Jurkat, Clone E6-1 (cell line): ENCODE measurements at regions not wholly inside any gene's neighbourhood (a gene's known extent, or its start where the extent isn't known, plus 50 kb on each side); places are given as distances from the start of the nearest gene placed in this dataset.

ENCODE experiments used
- DNase-seq: peaks from one replicate; pipeline ENCODE4 v3.0.0-alpha.2; 2011; ENCODE audit warnings: low read depth, low spot score
- H3K4me3 ChIP-seq: 2 replicates; pipeline ENCODE4 v1.5.1; 2011; ENCODE audit warnings: mild to moderate bottlenecking, low read length, control low read depth, moderate library complexity

- H3K4me3 ChIP-seq: no peak overlapping the region
- DNase-seq: no peak
Measured at GRCh38 chr18:14031053-14031452, 101.2 kb downstream of the ZNF519 start.

DNA sequence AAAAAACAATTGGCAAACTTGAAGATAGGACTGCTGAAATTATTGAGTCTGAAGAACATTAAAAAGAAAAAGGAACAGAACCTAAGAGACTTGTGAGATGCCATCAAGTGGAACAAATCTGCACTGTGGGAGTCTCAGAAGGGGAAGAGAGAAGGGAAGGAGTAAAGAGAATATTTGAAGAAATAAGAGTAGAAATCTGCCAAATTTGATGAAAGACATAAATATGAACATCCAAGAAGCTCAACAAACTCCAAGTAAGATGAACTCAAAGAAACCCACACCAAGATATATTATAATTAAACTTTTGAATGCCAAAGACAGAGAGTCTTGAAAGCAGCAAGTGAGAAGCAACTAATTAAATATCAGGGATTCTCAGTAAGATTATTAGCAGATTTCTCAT lies 102.7 kb downstream of the ZNF519 start:
- no peak for DNase-seq
- no peak overlapping the region for H3K4me3 ChIP-seq

DNA sequence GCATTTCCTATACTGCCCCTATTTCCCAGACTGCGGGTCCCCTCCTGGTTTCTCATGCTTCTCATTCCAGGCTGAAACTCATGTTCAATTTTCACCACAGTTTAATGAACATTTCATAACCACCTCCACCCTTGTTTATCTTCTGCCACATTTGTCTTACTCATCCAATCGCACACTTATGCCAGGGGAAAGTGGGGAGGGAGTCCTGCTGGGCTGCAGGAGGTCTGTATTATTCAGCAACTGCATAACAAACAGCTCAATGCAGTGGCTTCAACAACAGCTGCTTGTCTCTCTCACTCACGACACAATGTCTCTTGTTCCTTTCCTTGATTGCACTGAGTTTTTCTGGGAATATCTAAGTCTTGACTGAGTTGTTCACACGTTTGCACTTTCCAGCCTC lies 106.0 kb downstream of the ZNF519 start:
- no peak for DNase-seq
- H3K4me3 ChIP-seq: no peak overlapping the region

- no peak for DNase-seq
- H3K4me3 ChIP-seq: no peak overlapping the region
Measured at GRCh38 chr18:14025306-14025940, 106.8 kb downstream of the ZNF519 start.

DNA sequence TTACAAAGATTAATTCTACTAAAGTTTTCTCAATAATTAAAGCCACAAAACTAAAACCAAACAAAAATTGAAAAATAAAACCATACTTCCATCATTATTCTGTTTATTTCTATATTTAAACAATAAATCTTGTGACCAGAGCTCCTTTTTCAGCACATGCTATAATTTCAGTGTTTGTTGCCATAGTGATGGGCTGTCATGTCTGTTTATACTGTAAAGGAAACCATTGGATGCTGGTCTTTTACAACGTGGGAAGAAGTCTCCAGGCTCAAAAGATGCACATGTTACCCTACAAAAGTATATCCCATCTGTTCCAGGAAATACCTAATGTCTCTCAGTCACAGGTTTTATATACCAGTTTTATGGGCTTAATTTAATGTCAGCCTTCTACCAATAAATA lies 100.1 kb upstream of the MC2R start:
- no peak for DNase-seq
- no peak overlapping the region for H3K4me3 ChIP-seq

DNA sequence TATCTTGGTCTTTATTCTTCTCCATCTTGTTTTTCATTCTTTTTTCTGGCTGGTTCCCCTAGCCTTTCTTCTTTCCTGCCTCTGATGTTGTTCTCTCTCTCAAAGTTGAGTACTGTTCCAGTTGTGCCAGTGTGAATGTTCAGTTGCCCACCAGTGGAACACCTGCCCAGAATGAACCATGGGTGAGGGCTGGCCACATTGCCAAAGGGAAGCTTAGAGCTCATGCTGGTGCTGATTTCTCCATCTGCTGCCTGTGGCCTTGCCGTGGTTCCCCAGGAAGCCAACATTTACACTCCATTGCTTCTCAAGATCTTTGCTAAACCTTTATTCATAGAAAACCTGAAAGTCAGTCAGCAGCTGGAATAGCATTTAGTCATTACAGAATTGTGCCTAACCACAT lies 99.1 kb upstream of the MC2R start:
- H3K4me3 ChIP-seq: no peak overlapping the region
- no peak for DNase-seq

GRCh38 chr18:14000884-14001283 lies 85.5 kb upstream of the MC2R start:
- no peak for DNase-seq
- H3K4me3 ChIP-seq: no peak overlapping the region

DNA sequence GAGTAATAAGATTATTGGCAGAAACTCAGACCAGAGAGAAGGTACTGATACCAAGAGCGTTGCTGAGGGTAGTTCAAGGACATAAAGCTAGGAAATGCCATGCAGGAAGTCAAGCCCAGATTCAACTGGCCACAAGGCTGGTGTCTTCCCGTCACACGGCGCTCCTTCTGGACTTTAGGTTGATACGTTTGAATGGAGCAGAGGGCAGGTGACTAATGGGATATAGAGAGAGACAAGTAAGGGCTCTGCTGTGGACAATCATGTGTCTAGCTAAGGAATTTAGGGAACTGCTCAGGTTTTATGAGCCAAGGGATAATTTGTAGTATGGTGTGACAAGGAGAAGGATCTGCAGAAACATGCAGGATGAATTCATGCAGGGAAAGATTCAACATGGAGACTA lies 83.9 kb upstream of the MC2R start:
- DNase-seq: no peak

DNA sequence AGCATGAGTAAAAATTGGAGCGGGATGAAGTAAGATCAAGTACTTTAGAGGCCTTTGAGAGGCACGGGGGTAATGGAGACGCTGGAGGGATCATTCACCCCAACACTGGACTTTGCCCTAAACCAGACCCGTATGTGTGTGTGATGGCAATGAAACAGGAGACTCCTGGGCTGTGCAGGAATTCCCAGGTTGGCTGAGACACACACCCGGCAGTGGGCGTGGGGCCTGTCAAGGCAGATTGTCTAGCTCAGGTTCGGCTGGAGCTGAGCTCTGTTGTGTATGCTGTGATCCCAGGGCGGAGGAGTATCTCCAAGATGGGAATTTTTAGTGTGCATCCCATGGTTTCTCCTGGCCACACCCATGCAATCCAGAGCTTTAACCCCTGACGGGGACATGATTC lies 83.2 kb upstream of the MC2R start:
- no peak for DNase-seq
- no peak overlapping the region for H3K4me3 ChIP-seq

More for the DNA sequence above, 83.9 kb upstream of the MC2R start:
- H3K4me3 ChIP-seq: no peak overlapping the region

DNA sequence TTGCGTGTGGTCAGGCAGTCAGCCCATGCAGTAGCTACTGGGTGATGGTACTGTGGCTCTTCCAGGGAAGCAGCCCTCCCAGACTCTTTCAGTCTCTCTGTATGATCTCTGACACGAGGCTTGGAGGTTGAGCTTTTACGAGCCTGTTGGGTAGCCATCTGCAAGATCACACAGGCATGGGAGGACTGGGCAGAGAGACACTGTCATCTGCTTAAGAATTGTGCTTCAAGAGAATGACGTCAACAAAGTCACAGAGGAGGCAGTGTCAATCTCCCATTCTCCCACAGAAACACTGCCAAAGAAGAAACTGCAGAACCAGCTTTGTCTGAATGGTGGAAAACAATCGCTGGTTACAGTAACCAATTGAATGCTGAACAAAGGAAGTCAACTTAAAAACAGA lies 78.4 kb upstream of the MC2R start:
- DNase-seq: no peak
- no peak overlapping the region for H3K4me3 ChIP-seq

DNA sequence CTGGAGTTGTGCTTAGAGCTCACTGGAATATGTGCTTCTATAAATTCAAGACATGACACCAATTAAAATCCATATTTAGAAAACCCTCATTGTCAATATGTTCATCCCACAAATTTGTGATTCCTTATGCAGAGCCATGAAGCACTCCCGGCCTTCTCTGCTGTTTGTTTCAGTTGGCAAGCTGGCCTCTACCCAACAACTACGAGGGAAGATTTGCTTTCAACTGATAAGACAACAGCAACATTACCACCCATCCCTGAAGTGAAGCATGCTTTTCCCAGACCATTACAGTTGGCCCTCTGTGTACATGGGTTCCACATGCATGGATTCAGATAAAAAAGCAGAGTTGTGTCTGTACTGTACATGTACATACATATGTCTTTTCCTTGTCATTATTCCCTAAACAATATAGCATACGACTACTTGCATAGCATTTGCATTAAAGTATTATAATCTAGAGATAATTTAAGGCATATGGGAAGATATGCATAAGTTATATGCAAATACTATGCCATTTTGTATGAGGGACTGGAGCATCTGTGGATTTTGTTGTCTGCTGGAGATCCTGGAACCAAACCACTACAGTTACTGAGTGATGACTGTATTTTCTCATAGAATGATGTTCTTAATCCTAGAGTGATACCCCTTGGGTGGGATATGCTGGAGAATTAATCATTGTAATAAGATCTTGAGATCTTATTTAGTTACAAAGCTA lies 77.6 kb upstream of the MC2R start:
- DNase-seq: no peak
- no peak overlapping the region for H3K4me3 ChIP-seq

DNA sequence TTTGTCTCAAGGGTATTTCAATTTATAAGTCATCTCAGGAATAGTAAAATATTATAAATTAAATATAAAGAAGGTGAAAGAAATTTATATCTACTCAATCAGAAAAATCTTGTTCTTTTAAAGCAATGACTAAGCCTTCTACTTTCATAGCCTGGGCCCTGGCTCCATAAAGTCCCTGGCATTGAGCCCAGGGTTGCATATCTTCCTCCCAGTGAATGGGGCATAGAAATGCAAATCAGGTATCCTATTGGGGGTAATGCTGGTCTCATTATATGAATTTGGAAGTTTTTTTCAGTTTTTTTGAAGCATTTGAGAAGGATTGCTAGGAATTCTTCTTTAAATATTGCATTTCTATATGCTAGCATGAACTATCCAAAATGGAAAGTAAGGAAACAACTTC lies 73.9 kb upstream of the MC2R start:
- no peak for DNase-seq

DNA sequence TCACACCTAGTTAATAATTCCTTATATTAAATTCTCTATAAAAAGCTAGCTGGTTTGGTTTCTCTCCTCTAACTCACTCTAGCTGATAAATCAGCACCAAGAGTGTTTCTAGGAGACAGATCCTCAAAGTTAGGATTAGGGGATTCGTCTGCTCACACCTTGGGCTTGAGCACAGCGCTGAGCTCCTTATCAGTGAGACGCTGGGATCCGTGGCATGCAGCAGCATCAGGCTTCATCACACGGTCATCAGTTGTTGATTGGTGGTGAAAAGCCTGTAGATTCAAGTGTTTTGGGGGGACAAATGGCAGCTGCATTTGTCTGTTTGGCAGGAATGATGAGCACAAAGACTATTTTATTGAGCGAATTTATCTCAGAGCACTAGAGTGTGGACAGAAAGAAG lies 72.6 kb upstream of the MC2R start:
- no peak overlapping the region for H3K4me3 ChIP-seq
- no peak for DNase-seq

More for the DNA sequence above, 73.9 kb upstream of the MC2R start:
- H3K4me3 ChIP-seq: no peak overlapping the region

DNA sequence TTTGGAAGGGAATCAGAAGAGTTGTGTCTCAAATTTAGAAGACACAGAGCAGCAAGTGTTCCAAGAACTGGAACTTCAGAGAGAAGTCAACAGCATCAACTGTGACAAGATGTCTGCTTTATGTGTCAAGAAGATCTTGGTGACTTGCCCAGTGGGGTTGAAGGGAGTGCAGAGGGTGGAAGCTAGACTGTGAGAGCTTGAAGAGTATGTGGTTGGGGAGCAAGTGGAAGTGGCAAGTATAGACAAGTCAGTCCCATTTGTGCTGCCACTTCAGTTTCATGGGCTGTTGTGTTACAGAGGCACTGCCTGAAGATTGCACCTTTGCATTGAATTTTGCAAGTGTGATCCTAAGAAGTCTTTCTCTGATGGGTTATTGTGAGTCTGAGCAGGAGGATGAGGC lies 68.7 kb upstream of the MC2R start:
- no peak for DNase-seq
- no peak overlapping the region for H3K4me3 ChIP-seq

- no peak for DNase-seq
- no peak overlapping the region for H3K4me3 ChIP-seq
Measured at GRCh38 chr18:13983506-13983905, 68.2 kb upstream of the MC2R start.

GRCh38 chr18:13982126-13982525 lies 66.8 kb upstream of the MC2R start:
- DNase-seq: peak; percentile 4
- no peak overlapping the region for H3K4me3 ChIP-seq

- no peak for DNase-seq
- no peak overlapping the region for H3K4me3 ChIP-seq
Measured at GRCh38 chr18:13973061-13973575, 57.8 kb upstream of the MC2R start.
